ENCODE measurements at regions not wholly inside any gene's neighbourhood (a gene's known extent, or its start where the extent isn't known, plus 50 kb on each side); places are given as distances from the start of the nearest gene placed in this dataset.

DNA sequence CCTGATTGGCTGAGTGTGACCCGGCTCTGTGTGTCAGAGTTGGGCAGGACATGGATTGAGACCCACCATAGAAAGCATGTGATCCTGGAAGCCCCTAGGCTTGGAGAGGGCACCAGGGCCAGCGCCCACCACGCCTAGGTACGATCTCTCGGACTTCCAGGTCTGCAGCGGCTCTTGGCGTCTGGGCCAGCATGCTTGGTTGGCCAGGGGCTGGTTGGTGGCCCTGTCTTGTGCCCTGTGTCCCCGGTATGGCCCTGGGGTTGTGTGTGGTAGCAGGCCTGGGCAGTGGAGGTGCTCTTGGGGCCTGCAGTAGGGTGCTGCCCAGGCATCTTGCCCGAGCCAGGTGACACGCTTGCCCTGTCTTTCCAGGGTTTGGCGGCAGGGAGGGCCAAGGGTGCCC, 210.6 kb downstream of the UBE3A start:
- TF ChIP-seq EZH2 (IDR thresholded peaks at IDR 0.05; ENCODE audit: insufficient read depth, poor library complexity, severe bottlenecking) (no peak), EZH2phosphoT487 (IDR thresholded peaks at IDR 0.05; ENCODE audit: insufficient read depth, low read depth) (no peak)
